ENCODE measurements at regions not wholly inside any gene's neighbourhood (a gene's known extent, or its start where the extent isn't known, plus 50 kb on each side); places are given as distances from the start of the nearest gene placed in this dataset.

DNA sequence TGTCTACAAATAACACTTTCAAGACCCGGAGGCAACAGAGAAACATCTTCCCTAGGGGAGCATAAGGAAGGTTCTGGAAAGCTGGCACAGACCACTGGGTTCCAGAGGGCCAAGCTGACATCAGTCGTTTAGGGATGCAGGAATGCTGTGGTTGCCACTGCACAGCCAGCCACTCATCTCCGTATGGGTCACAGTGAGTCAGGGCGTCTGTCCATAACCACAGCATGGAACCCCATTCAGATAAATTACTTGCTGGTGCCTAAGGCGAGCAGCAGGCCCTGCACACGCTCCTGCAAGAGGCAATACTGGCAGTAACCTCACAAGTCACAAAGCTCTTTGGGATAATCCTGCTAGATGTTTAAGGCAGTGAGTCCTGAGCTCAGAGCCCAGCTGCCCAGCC is 140.9 kb upstream of the UBL3 start:
- ChIA-PET POLR2A (ENCODE audit: partially characterized antibody) (no interaction called here), CTCF (ENCODE audit: partially characterized antibody) (interaction anchor here (1.1 to 7.0 kb wide), 2 partner anchors 9 to 122 kb away, joined by 3 to 44 read pairs; no protein-coding TSS in a partner anchor)
- H3K14ac ChIP-seq (ENCODE audit: insufficient read length) = no peak overlapping the region
- H4K20me1 ChIP-seq (replicated peaks in 1 of 2; ENCODE audit: control insufficient read depth in 1 of 2, insufficient read depth in 2 of 2, low read length in 2 of 2) = no peaks in the 10 kb centered on the region
- H3K4me1 ChIP-seq (replicated peaks in 1 of 4; ENCODE audit: control insufficient read depth in 3 of 4, insufficient read depth in 4 of 4, low read length in 3 of 4) = no peaks in the 10 kb centered on the region; a peak in 1 of 7 replicates
- no peaks in the 10 kb centered on the region for H3K79me2 ChIP-seq (ENCODE audit: control insufficient read depth in 1 of 2, insufficient read depth in 2 of 2, low read length in 2 of 2)
- no peak overlapping the region for H2BK20ac ChIP-seq (ENCODE audit: low read length)
- H4K91ac ChIP-seq (replicated peaks; ENCODE audit: insufficient read length, low read length) = no peak overlapping the region
- H3K23me2 ChIP-seq (ENCODE audit: low read depth, low read length) = no peaks in the 10 kb centered on the region
- H2AK5ac ChIP-seq (ENCODE audit: low read depth, low read length) = no peak overlapping the region
- no peaks in the 10 kb centered on the region for H3K79me1 ChIP-seq (ENCODE audit: low read depth, low read length)
- H3K56ac ChIP-seq (replicated peaks; ENCODE audit: insufficient read length, low read depth, low read length) = no peak overlapping the region
- no peak overlapping the region for H2BK12ac ChIP-seq (ENCODE audit: low read depth, low read length)
- H3K18ac ChIP-seq (ENCODE audit: extremely low read depth, low read length) = no peak overlapping the region
- no peak overlapping the region for H3K4me2 ChIP-seq (ENCODE audit: insufficient read depth in 1 of 2, low read depth in 2 of 2, low read length in 2 of 2)
- WGBS, 2 experiments (ENCODE audit: extremely low coverage in 1 of 2, insufficient coverage in 1 of 2, insufficient read length in 1 of 2, insufficient replicate concordance in 2 of 2, low coverage in 1 of 2, low lambda C conversion rate in 2 of 2, missing lambda C conversion rate in 1 of 2) = 84% methylated on average over 6 of the region's 6 CpGs; no CpG with 5 or more reads in 1 of the 2 experiments
- no peak overlapping the region for H3K4me3 ChIP-seq (ENCODE audit: extremely low read depth in 1 of 4, insufficient read depth in 2 of 4, low read depth in 3 of 4, low read length in 4 of 4)
- no peak overlapping the region for H3K27ac ChIP-seq (ENCODE audit: low read depth, low read length)
- TF ChIP-seq RXRA (IDR thresholded peaks at IDR 0.05; ENCODE audit: insufficient read depth, low read depth, low read length) (no peak), TBP (IDR thresholded peaks at IDR 0.05; ENCODE audit: low read depth, low read length) (no peak), ATF2 (IDR thresholded peaks at IDR 0.05; ENCODE audit: low read length) (no peak), EP300 (IDR thresholded peaks at IDR 0.05; ENCODE audit: borderline replicate concordance in 1 of 2, low read depth in 2 of 2, low read length in 2 of 2) (no peak), GTF2F1 (IDR thresholded peaks at IDR 0.05; ENCODE audit: borderline replicate concordance, low read depth, low read length) (no peak), TAF1 (IDR thresholded peaks at IDR 0.05; ENCODE audit: low read depth, low read length) (no peak)
- H2AFZ ChIP-seq (ENCODE audit: low read length) = no peak overlapping the region
- H3K9me3 ChIP-seq (ENCODE audit: insufficient read depth in 2 of 2, low read depth in 1 of 2, low read length in 1 of 2) = no peaks in the 10 kb centered on the region
- H3K27me3 ChIP-seq (replicated peaks in 1 of 4; ENCODE audit: control insufficient read depth in 3 of 4, extremely low read depth in 1 of 4, insufficient read depth in 3 of 4, low read length in 3 of 4) = 0 out of 7 replicates have a peak, but pooled peaks cover 0 to 1% (median 0%) of the 10 kb centered on the region in 4 experiments
- peak overlapping the region in 1 of 4 experiments; percentile 37; a peak in 1 of 7 replicates for H3K9ac ChIP-seq (replicated peaks in 1 of 4; ENCODE audit: extremely low read depth in 1 of 4, low read depth in 3 of 4, low read length in 3 of 4)
- H2BK120ac ChIP-seq (replicated peaks; ENCODE audit: low read depth, low read length) = no peak overlapping the region
- H4K5ac ChIP-seq (ENCODE audit: insufficient read length, low read depth, low read length) = no peak overlapping the region
- FAIRE-seq (no peak), DNase-seq (ENCODE audit: low read depth in 1 of 2, low spot score in 2 of 2) (no peak)
- no peaks in the 10 kb centered on the region for H3K36me3 ChIP-seq (ENCODE audit: control insufficient read depth in 2 of 4, insufficient read depth in 4 of 4, low read length in 3 of 4)
- H3K23ac ChIP-seq (ENCODE audit: insufficient read length) = no peak overlapping the region
- no peak overlapping the region for H4K8ac ChIP-seq (ENCODE audit: extremely low read depth, insufficient read depth, low read length)
- H2BK5ac ChIP-seq (ENCODE audit: low read depth, low read length) = no peak overlapping the region
- no peak overlapping the region for H3K4ac ChIP-seq (replicated peaks; ENCODE audit: insufficient read length, low read depth, low read length)
- H2BK15ac ChIP-seq (ENCODE audit: low read length) = no peak overlapping the region
